ENCODE measurements at regions not wholly inside any gene's neighbourhood (a gene's known extent, or its start where the extent isn't known, plus 50 kb on each side); places are given as distances from the start of the nearest gene placed in this dataset.
"Not testable (repeated sequence)": the region's sequence is repeated elsewhere in the genome, so short reads cannot be mapped to it uniquely, and the experiment has no call there.

DNA sequence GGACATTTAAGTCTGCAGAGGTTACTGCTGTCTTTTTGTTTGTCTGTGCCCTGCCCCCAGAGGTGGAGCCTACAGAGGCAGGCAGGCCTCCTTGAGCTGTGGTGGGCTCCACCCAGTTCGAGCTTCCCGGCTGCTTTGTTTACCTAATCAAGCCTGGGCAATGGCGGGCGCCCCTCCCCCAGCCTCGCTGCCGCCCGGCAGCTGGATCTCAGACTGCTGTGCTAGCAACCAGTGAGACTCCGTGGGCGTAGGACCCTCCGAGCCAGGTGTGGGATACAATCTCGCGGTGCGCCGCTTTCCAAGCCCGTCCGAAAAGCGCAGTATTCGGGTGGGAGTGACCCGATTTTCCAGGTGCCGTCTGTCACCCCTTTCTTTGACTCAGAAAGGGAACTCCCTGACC lies 198.4 kb upstream of the FERMT1 start:
- not testable (repeated sequence) for DNase-seq

DNA sequence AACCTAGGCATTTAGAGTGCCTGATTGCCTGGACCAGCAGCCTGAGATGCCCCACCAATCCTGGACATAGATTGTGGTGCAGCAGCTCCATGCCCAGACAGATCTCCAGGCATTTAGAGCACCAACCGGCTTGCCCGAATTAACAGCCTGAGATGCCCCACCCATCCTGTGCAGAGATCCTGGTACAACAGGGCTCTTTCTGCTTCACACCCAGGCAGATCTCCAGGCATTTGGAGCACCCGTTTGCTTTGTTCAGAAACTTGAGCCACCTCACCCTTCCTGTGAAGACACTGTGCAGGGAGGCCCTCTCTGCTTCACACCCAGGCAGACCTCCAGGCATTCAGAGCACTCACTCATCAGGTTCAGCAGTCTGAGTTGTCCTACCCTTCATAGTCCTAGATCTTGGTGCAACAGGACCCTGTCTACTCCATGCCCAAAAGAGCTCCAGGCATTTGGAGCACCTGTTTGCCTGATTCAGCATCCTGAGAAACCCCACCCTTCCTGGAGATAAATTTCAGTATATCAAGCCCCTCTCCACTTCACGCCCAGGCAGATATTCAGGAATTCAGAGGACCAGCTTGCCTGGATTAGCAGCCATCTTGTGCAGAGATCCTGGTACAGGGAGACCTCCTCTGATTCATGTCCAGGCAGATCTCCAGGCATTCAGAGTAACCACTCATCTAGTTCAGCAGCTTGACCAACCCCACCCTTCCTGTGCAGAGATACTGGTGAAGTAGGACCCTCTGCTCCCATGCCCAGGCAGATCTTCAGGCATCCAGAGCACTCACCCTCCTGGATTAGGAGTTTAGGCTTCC lies 189.2 kb upstream of the FERMT1 start:
- no peak for DNase-seq

- no peak for DNase-seq
Measured at GRCh38 chr20:6311097-6311496, 188.3 kb upstream of the FERMT1 start.

DNA sequence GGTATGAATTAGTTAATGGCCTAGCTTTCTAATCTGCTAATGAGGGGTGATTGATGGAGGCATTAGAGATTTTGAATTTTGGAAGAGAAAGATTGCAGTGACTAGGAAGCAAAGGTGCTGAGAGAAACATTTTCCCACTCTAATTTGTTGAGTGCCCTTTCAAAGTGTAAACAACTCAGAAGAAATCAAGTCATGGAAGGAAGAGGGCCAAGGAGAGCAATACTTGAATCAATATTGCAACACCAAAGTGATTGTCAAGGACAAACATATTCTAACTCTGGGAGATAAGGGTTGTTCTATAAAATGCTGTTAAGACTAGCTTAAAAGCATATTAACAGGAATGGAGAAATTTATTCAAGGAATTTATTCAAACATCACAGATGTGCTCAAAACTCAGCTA lies 182.7 kb upstream of the FERMT1 start:
- DNase-seq, result no peak

DNA sequence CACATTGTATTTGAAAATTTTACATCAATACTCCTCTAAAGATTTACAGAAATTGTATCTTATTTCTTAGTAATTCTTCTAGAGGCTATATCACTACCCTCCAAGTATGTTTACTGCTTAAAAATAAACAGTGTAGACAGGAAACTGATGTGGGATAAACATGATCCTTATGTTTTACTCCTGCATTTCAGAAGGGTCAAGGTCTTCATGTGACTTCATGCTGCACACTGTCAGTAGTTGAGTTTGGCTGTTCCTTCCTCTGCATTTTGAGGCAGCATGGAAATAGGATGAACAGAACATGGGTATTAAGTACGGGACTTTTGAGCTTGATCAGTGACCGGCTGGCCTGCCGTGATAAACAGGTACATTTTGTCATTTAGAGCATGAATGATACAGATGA lies 179.2 kb upstream of the FERMT1 start:
- no peak for DNase-seq

DNA sequence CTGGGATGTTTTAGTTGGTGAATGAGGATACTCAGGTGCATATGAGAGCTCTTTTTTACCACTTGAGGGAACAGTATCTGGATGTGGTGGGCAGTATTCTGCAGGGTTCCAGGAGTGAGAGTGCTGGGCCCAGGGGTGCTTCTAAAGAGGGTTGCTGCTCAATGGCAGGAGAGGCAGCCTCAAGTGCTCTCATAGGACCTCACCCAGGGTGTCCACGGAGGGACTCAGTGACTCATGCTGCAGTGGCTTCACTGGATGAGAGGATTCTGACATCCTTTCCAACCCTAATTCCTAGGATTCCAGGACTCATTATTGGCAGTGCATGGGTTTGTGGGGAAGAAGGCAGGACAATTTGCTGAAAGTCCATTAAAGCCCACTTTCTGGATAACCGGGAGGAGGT lies 176.6 kb upstream of the FERMT1 start:
- no peak for DNase-seq

GRCh38 chr20:6298049-6298448 lies 175.2 kb upstream of the FERMT1 start:
- DNase-seq, result no peak

DNA sequence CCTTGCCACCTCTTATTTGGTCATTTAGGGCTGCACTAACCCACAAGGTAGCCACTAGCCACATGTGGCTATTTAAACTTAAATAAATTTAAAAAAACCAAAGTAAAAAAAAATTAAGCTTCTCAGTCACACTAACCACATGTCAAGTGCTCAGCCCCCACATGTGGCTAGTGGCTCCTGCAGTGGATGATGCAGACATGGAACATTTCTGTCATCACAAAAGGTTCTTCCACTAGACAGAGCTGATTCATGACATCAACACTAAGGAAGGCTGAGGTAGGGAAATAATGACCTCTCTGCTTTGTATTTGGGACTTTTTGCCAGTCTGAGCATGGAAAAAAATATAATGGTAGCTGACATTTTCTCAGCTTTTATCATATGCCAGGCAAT lies 173.0 kb upstream of the FERMT1 start:
- DNase-seq, result no peak

- peak; percentile 7 for DNase-seq
Measured at GRCh38 chr20:6295127-6295866, 172.5 kb upstream of the FERMT1 start.

GRCh38 chr20:6287471-6287870 lies 164.6 kb upstream of the FERMT1 start:
- DNase-seq, result no peak

- no peak for DNase-seq
Measured at GRCh38 chr20:6282642-6283041, 159.8 kb upstream of the FERMT1 start.

- DNase-seq, result no peak
Measured at GRCh38 chr20:6277661-6278240, 154.9 kb upstream of the FERMT1 start.

- not testable (repeated sequence) for DNase-seq
Measured at GRCh38 chr20:6270404-6270803, 147.6 kb upstream of the FERMT1 start.

DNA sequence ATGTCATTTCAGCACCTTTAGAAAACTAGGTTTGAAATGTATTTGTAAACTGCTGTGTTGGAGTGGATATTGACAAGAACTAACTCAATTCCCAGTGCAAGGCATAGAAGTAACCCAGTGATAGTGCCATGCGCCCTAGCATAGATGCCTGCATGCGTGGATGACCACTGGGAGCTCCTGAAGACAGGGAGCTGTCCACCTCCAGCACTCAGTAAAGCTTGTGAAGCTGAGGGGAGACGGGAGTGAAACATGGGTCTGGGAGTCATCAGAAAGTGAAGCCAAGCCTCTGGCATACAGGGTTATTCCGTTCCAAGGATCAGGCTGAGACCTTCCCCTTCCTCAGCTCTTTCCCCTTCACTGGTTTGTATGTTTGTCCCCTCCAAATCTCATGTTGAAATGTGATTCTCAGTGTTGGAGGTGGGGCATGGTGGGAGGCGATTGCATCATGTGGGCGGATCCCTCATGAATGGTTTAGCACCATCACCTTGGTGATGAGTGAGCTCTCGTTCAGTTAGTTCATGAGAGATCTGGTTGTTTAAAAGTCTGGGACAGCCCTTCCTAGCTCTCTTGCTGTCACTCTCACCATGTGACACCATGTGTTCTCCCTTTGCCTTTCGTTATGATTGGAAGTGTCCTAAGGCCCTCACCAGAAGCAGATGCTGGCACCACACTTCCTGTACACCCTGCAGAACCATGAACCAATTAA lies 146.5 kb upstream of the FERMT1 start:
- no peak for DNase-seq

- peak; percentile 59 for DNase-seq
Measured at GRCh38 chr20:6265204-6265904, 142.5 kb upstream of the FERMT1 start.

GRCh38 chr20:6253396-6253795 lies 130.6 kb upstream of the FERMT1 start:
- no peak for DNase-seq

DNA sequence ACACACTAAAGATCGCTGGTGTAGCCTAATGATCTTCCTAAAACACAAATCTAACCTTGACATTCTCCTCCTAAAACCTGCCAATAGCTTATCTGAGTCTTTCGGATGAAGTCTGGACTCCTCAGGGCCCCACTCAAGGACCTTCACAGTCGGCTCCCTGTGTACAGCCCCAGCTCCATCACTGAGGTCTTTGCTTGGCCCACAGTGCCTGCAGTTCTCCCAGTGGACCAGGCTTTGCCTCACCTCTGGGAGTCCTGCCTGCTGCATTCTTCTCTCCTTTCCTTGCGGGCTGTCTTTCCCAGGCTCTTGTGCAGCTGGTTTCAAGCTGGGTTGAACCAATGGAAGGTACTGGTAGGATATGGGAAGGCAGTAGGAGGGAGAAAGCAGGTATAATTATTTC lies 122.6 kb upstream of the FERMT1 start:
- no peak for DNase-seq

DNA sequence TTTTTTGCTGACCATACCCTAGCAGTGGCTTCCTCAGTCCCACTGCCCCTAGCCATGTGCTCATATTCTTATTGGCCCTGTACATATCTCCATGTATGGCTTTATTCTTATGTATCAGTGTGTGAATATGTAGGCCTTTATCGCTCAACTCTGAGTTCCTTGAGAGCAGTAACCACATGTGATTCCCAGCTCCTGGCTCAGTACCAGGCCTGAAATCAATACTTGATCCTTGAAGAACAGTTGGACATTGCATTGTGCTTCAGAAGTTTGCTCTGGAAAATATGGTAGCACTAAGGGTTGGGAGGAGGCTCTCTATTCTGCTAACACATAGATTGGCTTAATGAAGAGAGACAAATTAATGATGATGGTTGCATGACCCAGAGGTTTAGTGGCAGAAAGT lies 118.8 kb upstream of the FERMT1 start:
- no peak for DNase-seq

GRCh38 chr20:6240059-6240458 lies 117.2 kb upstream of the FERMT1 start:
- no peak for DNase-seq

DNA sequence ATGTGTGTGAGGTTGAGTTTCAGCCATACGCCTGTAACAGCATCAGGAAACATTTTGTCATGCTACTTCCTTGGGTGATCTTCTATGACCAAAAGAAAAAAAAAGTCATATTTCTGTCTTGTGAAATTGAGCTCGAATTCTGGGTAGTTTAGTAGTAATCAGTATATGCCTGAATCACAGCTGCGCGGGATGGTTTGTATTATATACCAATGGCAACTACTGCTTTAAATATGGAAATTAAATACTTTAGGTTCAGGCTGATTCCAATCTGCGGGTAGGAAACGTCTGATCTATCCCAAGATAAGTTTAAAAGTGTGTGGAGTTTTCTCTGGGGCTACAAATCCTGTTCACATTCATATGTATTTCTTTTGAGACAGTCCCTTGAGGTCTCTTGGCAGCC lies 115.6 kb upstream of the FERMT1 start:
- no peak for DNase-seq

GRCh38 chr20:6235510-6235909 lies 112.7 kb upstream of the FERMT1 start:
- no peak for DNase-seq

GRCh38 chr20:6232436-6232835 lies 109.6 kb upstream of the FERMT1 start:
- DNase-seq, result no peak
